Stimulated activated naive CD4-positive, alpha-beta T cell treated with Interleukin-2 at 50 U/mL for 16 hours (primary cell): ENCODE measurements at regions not wholly inside any gene's neighbourhood (a gene's known extent, or its start where the extent isn't known, plus 50 kb on each side); places are given as distances from the start of the nearest gene placed in this dataset.
"Not testable (repeated sequence)": the region's sequence is repeated elsewhere in the genome, so short reads cannot be mapped to it uniquely, and the experiment has no call there.

Source experiments
- DNase-seq: peaks from one replicate; lab custom pipeline; 2025; lab: John Stamatoyannopoulos, UW

DNA sequence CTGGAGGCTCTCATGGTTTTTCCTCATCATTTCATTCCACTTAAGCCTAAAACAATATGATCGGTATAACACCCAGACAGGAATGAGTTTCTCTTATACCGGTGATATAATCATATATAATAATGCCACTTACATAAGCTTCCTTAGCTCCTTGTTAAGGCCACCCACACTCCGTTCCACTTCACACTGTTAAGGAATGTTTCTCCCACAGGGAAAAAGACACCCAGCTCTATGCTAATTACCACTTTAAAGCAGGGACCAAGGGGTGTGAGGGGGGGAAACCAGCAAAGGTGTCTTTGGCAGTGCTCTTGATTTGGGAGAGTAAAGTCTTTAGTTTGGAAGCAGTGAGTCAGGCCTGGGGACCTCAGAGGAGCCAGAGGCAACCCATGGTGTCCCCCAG is 245.4 kb downstream of the NPIPA7 start:
- not testable (repeated sequence) for DNase-seq

DNA sequence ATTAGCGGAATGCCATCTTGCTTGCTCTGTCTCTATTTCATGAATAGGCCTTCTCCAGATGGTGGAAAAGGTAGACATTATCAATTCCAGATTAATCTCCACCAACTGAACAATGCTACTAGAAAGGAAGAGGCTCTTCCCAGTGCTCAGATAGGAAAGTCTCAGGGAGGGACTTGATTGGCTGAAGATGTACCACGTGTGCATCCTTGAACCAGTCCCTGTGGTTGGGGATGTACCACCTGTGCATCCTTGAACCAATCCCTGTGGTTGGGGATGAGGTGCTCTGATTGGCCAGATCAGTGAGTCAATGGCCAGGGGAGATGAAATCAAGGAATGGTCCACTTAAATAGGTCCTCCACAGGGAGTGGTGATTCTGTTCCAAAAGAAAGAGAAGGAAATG is 246.2 kb downstream of the NPIPA7 start:
- not testable (repeated sequence) for DNase-seq

DNA sequence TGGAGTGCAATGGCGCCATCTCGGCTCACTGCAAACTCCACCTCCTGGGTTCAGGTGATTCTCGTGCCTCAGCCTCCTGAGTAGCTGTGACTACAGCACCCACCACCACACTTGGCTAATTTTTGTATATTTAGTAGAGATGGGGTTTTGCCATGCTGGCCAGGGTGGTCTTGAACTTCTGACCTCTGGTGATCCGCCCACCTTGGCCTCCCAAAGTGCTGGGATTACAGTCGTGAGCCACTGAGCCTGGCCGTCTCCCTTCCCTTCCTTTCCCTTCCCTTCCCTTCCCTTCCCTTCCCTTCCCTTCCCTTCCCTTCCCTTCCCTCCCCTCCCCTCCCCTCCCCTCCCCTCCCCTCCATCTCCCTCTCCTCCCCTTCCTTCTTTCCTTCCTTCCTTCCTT is 248.9 kb downstream of the NPIPA7 start:
- not testable (repeated sequence) for DNase-seq

DNA sequence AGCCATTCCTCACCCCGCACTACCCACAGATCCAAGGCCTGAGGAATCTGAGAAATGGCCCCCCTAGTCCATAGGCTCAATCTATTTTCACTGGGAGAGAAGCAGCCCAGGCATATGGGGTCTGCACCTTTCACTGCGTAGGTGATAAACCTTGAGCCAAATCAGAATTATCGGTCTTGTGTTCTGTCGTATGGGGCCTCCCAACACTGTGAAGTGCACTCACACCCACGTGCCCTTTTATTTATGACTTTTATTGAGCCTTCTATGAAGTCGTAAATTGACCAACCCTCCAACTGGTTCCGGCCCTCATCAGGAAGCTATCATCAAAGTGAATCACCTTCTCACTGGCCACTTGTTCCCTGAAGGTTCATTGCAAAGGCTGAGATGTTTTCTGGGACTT is 259.3 kb downstream of the NPIPA7 start:
- not testable (repeated sequence) for DNase-seq

DNA sequence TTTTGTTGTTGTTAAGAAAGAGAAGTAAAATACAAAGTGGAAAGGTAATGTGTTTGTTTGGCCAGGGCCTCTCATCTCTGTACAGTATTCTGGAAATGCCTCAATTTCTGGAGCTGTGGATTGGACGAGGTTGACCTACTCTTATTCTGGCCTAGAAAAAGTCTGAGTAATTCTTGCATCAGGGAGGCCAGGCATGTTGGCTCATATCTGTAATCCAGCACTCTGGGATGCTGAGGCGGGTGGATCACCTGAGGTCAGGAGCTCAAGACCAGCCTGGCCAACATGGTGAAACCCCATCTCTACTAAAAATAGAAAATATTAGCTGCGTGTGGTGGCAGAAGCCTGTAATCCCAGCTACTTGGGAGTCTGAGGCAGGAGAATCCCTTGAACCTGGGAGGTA is 259.8 kb downstream of the NPIPA7 start:
- DNase-seq = not testable (repeated sequence)

DNA sequence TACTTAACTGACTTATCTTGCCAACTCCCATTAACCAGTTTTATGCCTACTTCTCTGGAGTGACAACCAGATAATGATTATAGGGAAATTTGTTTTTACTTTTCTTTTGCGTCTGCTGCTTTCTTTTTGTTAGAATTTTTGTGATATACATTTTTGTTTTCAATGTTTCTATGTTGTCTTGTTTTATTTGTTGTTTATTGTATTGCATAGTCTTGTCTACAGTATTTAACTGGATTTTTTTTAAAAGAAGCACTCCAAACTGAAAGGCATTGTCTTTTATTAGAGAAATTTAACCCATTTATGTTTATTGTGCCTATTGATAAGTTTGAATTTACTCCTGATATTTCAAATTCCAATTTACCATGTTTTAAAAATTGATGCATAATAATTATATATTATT is 264.9 kb downstream of the NPIPA7 start:
- not testable (repeated sequence) for DNase-seq

DNA sequence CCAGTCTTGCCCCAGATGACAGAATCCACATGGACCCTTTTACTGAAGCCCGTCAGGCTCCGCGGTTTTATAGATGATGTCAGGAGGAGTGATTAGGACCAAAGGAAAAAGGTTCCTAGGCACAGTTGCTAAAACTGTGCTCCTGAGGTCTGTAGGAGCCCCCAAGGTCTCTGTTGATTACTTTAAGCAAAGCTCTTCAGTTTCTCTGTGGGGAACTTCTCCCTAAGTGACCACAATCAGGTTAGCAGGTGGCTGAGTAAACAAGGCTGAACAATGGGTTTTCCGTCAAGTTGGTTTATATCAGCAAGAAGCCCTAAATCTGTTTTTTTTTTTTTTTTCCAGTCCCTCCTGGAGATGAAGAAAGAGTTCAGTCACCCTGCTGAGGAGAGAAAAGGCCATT is 269.1 kb downstream of the NPIPA7 start:
- not testable (repeated sequence) for DNase-seq

DNA sequence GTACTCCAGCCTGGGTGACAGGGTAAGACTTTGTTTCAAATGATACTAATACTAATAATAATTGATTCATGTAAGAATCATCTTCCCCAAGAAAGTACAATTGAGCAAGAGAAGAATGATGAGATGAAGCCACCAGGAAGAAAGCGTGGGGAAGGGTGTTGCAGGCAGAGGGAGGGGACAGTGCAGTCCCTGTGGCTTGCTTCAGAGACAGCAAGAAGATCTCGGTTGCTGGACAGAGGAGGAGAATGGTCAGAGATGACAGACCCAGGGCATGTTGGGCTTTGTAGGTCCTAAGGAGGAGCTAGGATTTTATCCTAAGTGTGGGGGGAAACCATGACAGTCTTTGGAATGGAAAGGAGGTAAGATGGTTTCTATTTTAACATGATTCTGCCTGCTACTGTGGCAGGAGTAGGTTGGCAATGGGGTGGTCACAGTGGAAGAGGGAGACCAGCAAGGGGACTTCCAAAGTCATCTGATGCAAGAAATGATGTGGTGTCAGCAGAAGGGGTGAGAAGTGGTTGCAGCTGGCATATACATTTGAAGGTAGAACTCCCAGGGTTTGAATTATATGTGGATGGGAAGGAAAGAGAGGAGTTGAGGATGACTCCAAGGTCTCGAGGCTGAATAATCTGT is 293.4 kb downstream of the NPIPA7 start:
- DNase-seq = not testable (repeated sequence)

DNA sequence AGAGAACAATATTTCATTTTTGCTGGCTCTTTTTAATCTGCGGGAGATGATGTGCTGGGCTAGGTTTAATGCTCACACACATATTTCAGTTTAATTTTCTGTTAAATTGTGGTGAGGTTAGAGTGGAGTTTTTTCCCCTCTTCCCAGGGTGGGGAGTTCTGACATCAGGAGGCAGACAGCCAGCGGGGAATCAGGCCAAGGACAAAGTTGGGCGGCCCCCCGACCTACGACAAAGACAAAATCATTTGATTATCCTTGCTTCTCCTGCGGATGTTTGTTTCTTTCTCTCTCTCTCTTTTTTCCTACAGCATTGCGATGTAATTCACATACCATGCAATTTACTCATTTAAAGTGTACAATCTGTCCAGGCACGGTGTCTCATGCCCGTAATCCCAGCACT is 295.9 kb downstream of the NPIPA7 start:
- DNase-seq = not testable (repeated sequence)

DNA sequence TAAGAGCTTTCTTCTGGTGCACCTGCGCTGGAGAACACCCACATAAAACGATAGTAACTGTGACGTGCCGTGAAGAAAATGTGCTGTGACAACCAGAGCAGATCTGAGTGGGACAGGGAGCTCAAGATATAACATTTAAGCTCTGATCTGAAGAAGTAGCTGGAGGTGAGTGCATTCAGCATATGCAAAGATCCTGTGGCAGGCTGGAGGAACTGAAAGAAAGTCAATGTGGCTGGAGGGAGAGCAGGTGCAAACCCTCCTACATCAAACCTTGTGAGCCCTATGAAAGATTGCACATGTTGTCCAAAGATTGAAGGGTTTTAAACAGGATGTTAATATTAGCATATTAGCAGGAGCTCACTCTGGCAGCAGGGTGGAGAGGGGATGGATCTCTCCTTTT is 342.9 kb downstream of the NPIPA7 start:
- not testable (repeated sequence) for DNase-seq

DNA sequence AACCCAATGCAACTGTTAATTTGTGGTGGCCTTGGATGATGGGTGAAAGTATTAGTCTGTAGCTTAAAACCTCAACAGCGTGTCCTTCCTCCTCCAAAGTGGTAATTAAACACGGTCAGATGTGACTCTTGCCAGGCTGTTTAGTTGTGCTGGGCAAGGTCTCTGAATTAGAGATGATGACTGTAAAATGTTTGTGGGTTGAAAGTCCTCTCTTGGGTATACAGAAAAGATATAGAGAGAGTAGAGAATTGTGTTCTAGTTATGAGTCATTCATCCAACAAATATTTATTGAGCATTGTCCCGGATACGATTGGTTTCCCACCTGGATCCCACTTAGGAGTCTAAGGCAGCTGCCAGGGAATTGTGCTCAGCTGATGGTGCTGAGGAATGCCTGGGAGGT is 343.7 kb downstream of the NPIPA7 start:
- not testable (repeated sequence) for DNase-seq

DNA sequence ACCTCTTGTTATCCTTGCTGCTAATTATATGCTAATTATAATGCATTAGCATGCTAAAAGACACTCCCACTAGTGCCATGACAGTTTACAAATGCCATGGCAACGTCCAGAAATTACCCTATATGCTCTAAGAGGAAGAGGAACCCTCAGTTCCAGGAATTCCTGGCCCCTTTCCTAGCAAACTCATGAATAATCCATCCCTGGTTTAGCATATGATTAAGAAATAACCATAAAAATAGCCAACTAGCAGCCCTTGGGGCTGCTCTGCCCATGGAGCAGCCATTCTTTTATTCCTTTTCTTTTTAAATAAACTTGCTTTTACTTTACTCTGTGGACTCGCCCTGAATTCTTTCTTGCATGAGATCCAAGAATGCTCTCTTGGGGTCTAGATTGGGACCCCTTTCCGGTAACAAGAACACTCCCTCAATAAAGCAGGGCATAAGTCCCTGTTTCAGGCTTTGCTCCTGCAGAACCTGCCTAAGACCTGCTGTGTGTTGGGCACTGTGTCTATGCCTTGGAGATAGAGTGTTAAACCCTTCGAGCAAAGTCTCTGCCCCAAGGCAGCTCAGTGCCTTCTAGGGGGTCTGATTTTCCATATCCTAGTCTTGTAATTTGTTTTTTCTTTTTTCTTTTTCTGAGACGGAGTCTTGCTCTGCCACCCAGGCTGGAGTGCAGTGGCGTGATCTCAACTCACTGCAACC is 345.0 kb downstream of the NPIPA7 start:
- not testable (repeated sequence) for DNase-seq

DNA sequence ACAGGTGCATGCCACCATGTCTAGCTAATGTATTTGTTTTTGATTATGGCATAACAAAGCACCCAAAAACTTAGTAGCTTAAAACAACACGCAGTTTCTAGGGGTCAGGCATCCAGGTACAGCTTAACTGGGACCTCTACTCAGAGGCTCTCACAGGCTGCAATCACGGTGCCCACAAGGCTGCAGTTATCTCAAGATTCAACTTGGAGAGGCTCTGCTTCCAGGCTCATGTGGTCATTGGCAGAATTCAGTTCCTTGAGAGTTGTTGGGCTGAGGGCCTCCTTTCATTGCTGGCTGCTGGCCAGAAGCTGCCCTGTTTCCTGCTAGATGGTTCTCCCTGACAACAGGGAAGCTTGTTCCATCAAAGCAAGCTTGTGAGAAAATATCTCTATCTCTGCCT is 348.1 kb downstream of the NPIPA7 start:
- DNase-seq = not testable (repeated sequence)

DNA sequence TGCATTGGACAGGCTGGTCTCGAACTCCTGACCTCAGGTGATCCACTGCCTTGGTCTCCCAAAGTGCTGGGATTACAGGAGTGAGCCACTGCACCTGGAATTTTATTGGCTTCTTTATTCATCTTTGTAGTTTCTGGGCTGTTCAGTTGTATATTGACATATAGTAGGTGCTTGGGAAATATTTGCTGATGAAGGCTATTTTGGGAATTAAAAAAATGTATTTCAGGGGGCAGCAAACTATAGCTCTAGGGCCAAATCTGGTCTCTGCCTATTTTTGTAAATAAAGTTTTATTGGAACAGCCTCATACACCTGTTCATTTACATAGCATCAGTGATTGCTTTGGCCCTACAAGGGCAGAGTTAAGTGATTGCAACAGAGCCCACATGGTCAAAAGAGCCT is 363.6 kb downstream of the NPIPA7 start:
- DNase-seq = not testable (repeated sequence)

DNA sequence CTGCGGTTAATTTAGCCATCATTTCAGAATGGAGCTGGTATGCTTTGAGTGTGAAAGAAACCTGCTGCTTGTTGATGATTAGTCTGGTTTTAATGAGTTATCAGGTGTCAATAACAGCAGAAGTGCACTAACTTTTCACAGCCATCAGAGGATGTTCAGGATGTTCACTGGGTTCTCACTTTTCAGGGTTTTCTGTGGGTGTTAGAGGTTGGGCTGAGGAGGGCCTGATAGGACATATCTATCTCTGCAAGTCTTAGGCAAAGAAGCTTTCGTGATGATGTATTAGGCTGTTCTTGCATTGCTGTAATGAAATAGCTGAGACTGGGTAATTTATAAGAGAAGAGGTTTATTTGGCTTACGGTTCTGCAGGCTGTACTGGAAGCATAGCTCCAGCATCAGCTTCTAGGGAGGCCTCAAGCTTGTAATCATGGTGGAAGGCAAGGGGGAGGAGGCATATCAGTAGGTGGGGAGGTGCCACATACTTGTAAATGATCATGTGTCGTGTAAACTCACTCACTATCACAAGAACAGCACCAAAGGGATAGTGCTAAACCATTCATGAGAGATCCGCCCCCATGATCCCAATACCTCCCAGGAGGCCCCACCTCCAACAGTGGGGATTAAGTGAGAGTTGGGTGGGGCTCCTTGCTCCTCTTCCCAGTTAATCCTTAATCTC is 376.2 kb downstream of the NPIPA7 start:
- DNase-seq = not testable (repeated sequence)

DNA sequence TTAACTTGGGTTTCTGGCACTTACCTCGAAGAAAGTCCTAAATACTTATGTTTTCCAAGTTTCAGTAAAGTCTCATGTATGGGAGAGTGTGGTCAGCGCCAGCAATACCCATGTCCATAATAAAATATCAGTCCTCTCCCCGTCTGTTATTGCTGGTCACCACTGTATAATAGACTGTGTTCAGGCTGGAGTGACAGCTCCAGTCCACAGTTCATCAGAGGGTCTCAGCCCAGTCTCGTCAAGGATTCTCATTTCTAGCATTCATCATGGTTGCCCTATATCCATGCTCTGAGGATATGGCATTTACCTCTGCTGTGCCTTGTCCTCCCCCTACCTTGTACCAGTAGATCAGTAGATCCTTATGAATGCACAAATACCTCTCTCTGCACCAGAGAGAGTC is 384.5 kb downstream of the NPIPA7 start:
- no peak for DNase-seq

DNA sequence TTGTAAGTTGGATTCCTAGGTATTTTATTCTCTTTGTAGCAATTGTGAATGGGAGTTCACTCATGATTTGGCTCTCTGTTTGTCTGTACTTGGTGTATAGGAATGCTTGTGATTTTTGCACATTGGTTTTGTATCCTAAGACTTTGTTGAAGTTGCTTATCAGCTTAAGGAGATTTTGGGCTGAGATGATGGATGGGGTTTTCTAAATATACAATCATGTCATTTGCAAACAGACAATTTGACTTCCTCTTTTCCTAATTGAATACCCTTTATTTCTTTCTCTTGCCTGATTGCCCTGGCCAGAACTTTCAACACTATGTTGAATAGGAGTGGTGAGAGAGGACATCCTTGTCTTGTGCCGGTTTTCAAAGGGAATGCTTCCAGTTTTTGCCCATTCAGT is 391.8 kb downstream of the NPIPA7 start:
- DNase-seq = not testable (repeated sequence)

DNA sequence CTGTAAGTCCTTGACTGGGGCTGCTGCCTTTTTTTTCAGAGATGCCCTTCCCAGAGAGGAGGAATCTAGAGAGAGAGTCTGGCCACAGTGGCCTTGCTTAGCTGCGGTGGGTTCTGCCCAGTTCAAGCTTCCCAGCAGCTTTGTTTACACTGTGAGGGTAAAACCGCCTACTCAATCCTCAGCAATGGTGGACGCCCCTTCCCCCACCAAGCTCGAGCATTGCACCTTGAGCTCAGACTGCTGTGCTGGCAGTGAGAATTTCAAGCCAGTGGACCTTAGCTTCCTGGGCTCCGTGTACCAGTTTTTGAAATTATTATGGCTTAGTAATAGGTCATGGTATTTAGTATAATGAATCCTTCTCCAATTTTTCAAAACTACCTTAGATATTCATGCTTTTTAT is 395.4 kb downstream of the NPIPA7 start:
- DNase-seq = no peak

DNA sequence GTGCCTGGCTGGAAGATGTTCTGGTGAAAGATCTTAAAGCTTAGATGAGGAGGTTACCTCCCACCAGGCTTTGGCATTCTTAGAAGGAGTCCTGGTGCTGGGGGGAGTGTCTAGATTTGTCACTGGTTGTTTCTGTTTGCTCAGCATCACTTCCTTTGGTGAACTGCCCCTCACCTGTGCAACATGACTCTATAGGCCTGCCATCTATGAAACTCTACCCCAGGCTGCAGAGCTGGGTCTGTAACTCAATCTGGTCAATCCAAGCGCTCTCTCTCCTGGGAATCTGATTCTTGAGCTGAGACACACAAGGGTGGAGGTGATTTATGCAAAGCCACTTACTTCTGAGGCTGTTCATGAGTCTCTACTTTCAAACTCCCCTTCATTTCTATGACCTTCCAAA is 399.4 kb downstream of the NPIPA7 start:
- DNase-seq = no peak

DNA sequence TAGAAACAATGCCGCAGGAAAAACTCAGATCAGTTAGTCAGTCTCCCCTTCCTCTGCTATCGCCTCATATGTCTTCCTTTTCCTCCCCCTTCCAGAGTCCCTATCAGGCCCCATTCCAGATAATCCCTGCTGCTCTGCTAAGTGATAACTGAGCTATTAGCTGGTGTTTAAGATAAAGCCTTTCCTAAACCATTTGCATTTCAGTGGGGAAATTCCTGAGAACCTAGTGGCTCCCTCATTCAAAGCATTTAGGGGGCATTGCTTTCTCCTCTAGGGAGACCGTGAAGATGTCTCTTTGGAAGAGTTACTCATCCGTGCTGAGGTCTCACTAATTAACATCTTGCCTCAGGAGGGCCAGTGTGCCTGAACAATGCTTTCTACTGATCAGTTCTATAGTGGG is 401.6 kb downstream of the NPIPA7 start:
- no peak for DNase-seq

DNA sequence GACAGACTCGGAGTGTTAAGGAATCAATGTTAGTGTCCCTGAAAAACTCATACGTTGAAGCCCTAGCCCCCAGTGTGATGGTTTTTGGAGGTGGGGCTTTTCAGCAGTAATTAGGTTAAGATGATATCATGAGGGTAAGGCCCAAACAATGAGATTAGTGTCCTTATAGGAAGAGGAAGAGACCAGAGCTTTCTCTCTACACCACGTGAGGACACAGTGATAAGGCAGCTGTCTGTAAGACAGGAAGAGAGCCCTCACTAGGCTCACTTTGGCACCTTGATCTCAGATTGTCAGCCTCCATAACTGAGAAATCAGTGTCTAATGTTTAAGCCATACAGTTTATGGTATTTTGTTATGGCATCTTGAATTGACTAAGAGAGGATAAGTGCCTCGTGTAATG is 403.2 kb downstream of the NPIPA7 start:
- no peak for DNase-seq

DNA sequence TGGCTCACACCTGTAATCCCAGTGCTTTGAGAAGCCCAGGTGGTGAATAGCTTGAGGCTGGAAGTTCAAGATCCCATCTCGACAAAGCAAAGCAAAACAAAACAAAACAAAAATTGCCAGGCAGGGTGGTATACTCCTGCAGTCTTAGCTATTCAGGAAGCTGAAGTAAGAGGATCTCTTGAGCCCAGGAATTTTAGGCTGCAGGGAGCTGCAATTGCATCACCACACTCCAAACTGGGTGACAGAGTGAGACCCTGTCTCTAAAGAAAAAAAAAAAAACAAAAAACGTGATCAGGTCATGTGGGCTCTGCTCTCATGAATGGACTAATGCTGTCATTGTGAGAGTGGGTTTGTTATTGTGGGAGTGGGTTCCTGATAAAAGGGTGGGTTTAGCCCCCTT is 409.1 kb downstream of the NPIPA7 start:
- DNase-seq = no peak

DNA sequence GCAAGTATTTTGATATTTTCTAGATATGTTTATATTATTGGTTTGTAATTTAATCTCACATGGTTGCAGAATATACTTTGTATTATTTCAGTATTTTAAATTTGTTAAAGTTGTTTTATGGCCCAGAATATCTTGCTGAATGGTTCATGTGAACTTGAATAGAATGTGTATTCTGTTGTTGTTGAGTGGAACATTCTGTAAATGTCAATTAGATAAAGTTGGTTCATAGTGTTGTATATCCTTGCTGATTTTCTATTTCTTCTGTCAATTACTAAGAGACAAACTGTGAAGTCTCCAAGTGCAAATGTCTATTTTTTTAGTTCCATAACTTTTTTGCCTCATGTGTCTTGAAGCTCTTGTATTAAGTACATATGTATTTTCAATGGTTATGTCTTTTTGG is 411.7 kb downstream of the NPIPA7 start:
- DNase-seq = no peak
